ENCODE measurements at regions not wholly inside any gene's neighbourhood (a gene's known extent, or its start where the extent isn't known, plus 50 kb on each side); places are given as distances from the start of the nearest gene placed in this dataset.
A peak's percentile ranks its signal among the peaks of the same experiment; 100 is the strongest.

DNA sequence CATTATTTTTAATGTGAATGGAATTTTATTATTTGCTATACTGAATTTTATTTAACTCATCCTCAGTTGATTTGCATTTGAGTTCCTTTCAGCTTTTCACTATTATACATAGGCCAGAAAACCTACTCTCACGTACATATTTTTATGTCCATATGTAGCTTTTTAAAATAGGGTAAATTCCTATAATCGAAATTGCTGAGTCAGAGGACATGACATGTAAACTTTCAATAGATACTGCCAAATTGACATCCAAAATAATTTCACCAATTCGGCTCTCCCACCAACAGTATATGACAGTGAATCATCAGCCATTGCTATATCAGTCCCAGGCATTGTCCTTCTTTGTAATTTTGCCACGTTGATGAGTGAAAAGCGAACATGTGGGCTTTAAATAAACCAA, 222.5 kb downstream of the SQOR start:
- Histone ChIP-seq H3K4me2 (ENCODE audit: low read depth, low read length) (no peak overlapping the region), H3K9me3 (ENCODE audit: low read length) (no peaks in the 10 kb centered on the region), H4K20me1 (ENCODE audit: insufficient read depth, low read length) (no peaks in the 10 kb centered on the region), H3K9ac (ENCODE audit: insufficient read depth, low read depth, low read length) (no peak overlapping the region), H3K4me3 (replicated peaks in 1 of 3; ENCODE audit: insufficient read depth in 1 of 3, low read depth in 2 of 3, low read length in 3 of 3) (no peak overlapping the region), H3K36me3 (replicated peaks in 1 of 2; ENCODE audit: control insufficient read depth in 1 of 2, insufficient read depth in 2 of 2, low read length in 2 of 2) (no peaks in the 10 kb centered on the region), H2AFZ (ENCODE audit: low read length) (no peak overlapping the region), H3K27me3 (ENCODE audit: control insufficient read depth in 1 of 2, insufficient read depth in 2 of 2, low read length in 2 of 2) (no peaks in the 10 kb centered on the region), H3K4me1 (ENCODE audit: insufficient read depth, low read length) (peaks cover 15% of the 10 kb centered on the region), H3K27ac (ENCODE audit: extremely low read length, insufficient read depth, low read length) (no peak overlapping the region), H3K79me2 (ENCODE audit: insufficient read depth, low read length) (no peaks in the 10 kb centered on the region)
- POLR2A ChIA-PET = no interaction called here
- no TSS peak for BruUV-seq (replicated peaks)
- TF ChIP-seq MAFK (conservative IDR thresholded peaks at IDR 0.05 in 1 of 2, IDR thresholded peaks at IDR 0.05 in 1 of 2; ENCODE audit: low read length in 2 of 2) = peak; percentile 63 to 81
- no peak for TF ChIP-seq ZNF740 (CRISPR knock-in tag; IDR thresholded peaks at IDR 0.05)
- TF ChIP-seq, protein P1, sequence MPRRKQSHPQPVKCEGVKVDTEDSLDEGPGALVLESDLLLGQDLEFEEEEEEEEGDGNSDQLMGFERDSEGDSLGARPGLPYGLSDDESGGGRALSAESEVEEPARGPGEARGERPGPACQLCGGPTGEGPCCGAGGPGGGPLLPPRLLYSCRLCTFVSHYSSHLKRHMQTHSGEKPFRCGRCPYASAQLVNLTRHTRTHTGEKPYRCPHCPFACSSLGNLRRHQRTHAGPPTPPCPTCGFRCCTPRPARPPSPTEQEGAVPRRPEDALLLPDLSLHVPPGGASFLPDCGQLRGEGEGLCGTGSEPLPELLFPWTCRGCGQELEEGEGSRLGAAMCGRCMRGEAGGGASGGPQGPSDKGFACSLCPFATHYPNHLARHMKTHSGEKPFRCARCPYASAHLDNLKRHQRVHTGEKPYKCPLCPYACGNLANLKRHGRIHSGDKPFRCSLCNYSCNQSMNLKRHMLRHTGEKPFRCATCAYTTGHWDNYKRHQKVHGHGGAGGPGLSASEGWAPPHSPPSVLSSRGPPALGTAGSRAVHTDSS (CRISPR knock-in tag; conservative IDR thresholded peaks at IDR 0.05) = no peak
- peak; percentile 67 for TF ChIP-seq MAFF (IDR thresholded peaks at IDR 0.05; ENCODE audit: low read depth, low read length)
- 0 out of 2 replicates have a peak, but pooled peaks have one; percentile 14 for TF ChIP-seq NFE2L2 (IDR thresholded peaks at IDR 0.05; ENCODE audit: low read length)
- DNase-seq (ENCODE audit: low spot score) (no peak), ATAC-seq (no peak), FAIRE-seq (no peak)
- CTCF ChIA-PET (ENCODE audit: low intra/inter-chr PET ratio, low total read pairs) = no interaction called here
- WGBS (ENCODE audit: low lambda C conversion rate) = 20% methylated on average over 5 of the region's 5 CpGs
- intact Hi-C loops (cut with micrococcal nuclease; ENCODE audit: unreplicated experiment) = no loop called here
- in situ Hi-C loops (cut with HindIII; ENCODE audit: extremely low pct_ligation_motif_present, low pct_unique_long_range_greater_than_20kb) = no loop called here

DNA sequence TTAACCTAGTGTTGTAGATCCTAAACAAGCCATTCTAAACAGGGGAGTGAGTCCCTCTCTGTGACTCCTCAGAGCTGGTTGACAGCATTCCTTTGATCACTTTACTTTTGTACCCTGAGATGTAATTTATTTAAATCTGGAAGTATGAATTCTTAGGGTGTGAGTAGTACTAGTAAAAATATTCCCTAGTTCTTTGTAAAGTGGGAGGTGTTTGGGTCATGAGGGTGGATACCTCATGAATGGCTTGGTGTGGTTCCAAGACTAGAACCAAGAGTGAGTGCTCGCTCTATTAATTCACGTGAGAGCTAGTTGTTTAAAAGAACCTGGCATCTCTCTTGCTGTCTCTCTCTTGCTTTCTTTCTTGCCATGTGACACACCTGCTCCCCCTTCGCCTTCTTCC, 223.7 kb downstream of the SQOR start:
- H3K27ac ChIP-seq (ENCODE audit: extremely low read length, insufficient read depth, low read length) = no peak overlapping the region
- 60% methylated on average over 3 of the region's 3 CpGs for WGBS (ENCODE audit: low lambda C conversion rate)
- no peaks in the 10 kb centered on the region for H3K9me3 ChIP-seq (ENCODE audit: low read length)
- H3K27me3 ChIP-seq (ENCODE audit: control insufficient read depth in 1 of 2, insufficient read depth in 2 of 2, low read length in 2 of 2) = no peaks in the 10 kb centered on the region
- ATAC-seq (no peak), DNase-seq (ENCODE audit: low spot score) (no peak), FAIRE-seq (no peak)
- H3K4me3 ChIP-seq (replicated peaks in 1 of 3; ENCODE audit: insufficient read depth in 1 of 3, low read depth in 2 of 3, low read length in 3 of 3) = no peak overlapping the region
- H3K9ac ChIP-seq (ENCODE audit: insufficient read depth, low read depth, low read length) = no peak overlapping the region
- intact Hi-C loops (cut with micrococcal nuclease; ENCODE audit: unreplicated experiment) = no loop called here
- H2AFZ ChIP-seq (ENCODE audit: low read length) = no peak overlapping the region
- TF ChIP-seq NR3C1 (CRISPR knock-in tag; IDR thresholded peaks at IDR 0.05) (no peak), ZNF839 (CRISPR knock-in tag; IDR thresholded peaks at IDR 0.05; ENCODE audit: borderline replicate concordance) (no peak), AGO2 (optimal IDR thresholded peaks at IDR 0.05; ENCODE audit: low read depth, low read length) (no peak), ATM (IDR thresholded peaks at IDR 0.05; ENCODE audit: borderline replicate concordance) (no peak), ZNF337 (CRISPR knock-in tag; IDR thresholded peaks at IDR 0.05; ENCODE audit: borderline replicate concordance, low read depth) (no peak), ZNF333 (CRISPR knock-in tag; IDR thresholded peaks at IDR 0.05; ENCODE audit: borderline replicate concordance) (no peak), KDM1A (CRISPR knock-in tag; IDR thresholded peaks at IDR 0.05) (no peak), ZNF296 (CRISPR knock-in tag; conservative IDR thresholded peaks at IDR 0.05) (no peak), ZMAT3 (CRISPR knock-in tag; conservative IDR thresholded peaks at IDR 0.05) (no peak)
- H3K36me3 ChIP-seq (replicated peaks in 1 of 2; ENCODE audit: control insufficient read depth in 1 of 2, insufficient read depth in 2 of 2, low read length in 2 of 2) = no peaks in the 10 kb centered on the region
- POLR2A ChIA-PET = no interaction called here
- BruUV-seq (replicated peaks) = no TSS peak
- H3K79me2 ChIP-seq (ENCODE audit: insufficient read depth, low read length) = no peaks in the 10 kb centered on the region
- CTCF ChIA-PET (ENCODE audit: low intra/inter-chr PET ratio, low total read pairs) = no interaction called here
- no peaks in the 10 kb centered on the region for H4K20me1 ChIP-seq (ENCODE audit: insufficient read depth, low read length)
- no peak overlapping the region for H3K4me2 ChIP-seq (ENCODE audit: low read depth, low read length)
- H3K4me1 ChIP-seq (ENCODE audit: insufficient read depth, low read length) = peaks cover 15% of the 10 kb centered on the region
- in situ Hi-C loops (cut with HindIII; ENCODE audit: extremely low pct_ligation_motif_present, low pct_unique_long_range_greater_than_20kb) = no loop called here
